Cerebellar cortex (tissue), 1 donor: ENCODE measurements at regions not wholly inside any gene's neighbourhood (a gene's known extent, or its start where the extent isn't known, plus 50 kb on each side); places are given as distances from the start of the nearest gene placed in this dataset.

Experiments
- DNase-seq: peaks from one replicate; pipeline ENCODE4 v3.0.0-alpha.2; 2015; ENCODE audit warnings: low spot score

GRCh38 chr5:167485061-167485774 is 806.2 kb upstream of the WWC1 start:
- no peak for DNase-seq

- no peak for DNase-seq
Measured at GRCh38 chr5:167488371-167488770, 803.1 kb upstream of the WWC1 start.

GRCh38 chr5:167489202-167489601 is 802.2 kb upstream of the WWC1 start:
- no peak for DNase-seq

- DNase-seq, result no peak
Measured at GRCh38 chr5:167503926-167504720, 787.3 kb upstream of the WWC1 start.

- DNase-seq, result no peak
Measured at GRCh38 chr5:167507463-167508233, 783.8 kb upstream of the WWC1 start.

GRCh38 chr5:167509076-167509475 is 782.4 kb upstream of the WWC1 start:
- no peak for DNase-seq

GRCh38 chr5:167511276-167511675 is 780.2 kb upstream of the WWC1 start:
- DNase-seq, result no peak

GRCh38 chr5:167512111-167512510 is 779.3 kb upstream of the WWC1 start:
- DNase-seq, result no peak

GRCh38 chr5:167513381-167513780 is 778.1 kb upstream of the WWC1 start:
- DNase-seq, result no peak

GRCh38 chr5:167514461-167514860 is 777.0 kb upstream of the WWC1 start:
- DNase-seq, result no peak

GRCh38 chr5:167525004-167525403 is 766.4 kb upstream of the WWC1 start:
- DNase-seq, result peak; percentile 2

GRCh38 chr5:167528651-167529050 is 762.8 kb upstream of the WWC1 start:
- DNase-seq, result no peak

- DNase-seq, result no peak
Measured at GRCh38 chr5:167530548-167530947, 760.9 kb upstream of the WWC1 start.

GRCh38 chr5:167533814-167534795 is 757.3 kb upstream of the WWC1 start:
- DNase-seq, result no peak

GRCh38 chr5:167539747-167540146 is 751.7 kb upstream of the WWC1 start:
- no peak for DNase-seq

- DNase-seq, result no peak
Measured at GRCh38 chr5:167546270-167546669, 745.2 kb upstream of the WWC1 start.

- DNase-seq, result no peak
Measured at GRCh38 chr5:167552356-167552755, 739.1 kb upstream of the WWC1 start.

GRCh38 chr5:167553511-167553910 is 737.9 kb upstream of the WWC1 start:
- DNase-seq, result no peak

GRCh38 chr5:167554564-167555290 is 736.7 kb upstream of the WWC1 start:
- no peak for DNase-seq

- no peak for DNase-seq
Measured at GRCh38 chr5:167555565-167556166, 735.8 kb upstream of the WWC1 start.
